Forelimb muscle (tissue), 1 donor: ENCODE measurements at regions not wholly inside any gene's neighbourhood (a gene's known extent, or its start where the extent isn't known, plus 50 kb on each side); places are given as distances from the start of the nearest gene placed in this dataset.

Experiments
- DNase-seq: peaks from one replicate; pipeline ENCODE4 v3.0.0-alpha.2; 2013; ENCODE audit warnings: low read depth

- no peak for DNase-seq
Observed at GRCh38 chr20:58069207-58069606, 159.2 kb downstream of the ANKRD60 start.

- DNase-seq, result no peak
Observed at GRCh38 chr20:58065508-58066361, 162.7 kb downstream of the ANKRD60 start.

GRCh38 chr20:58064411-58065010 lies 163.9 kb downstream of the ANKRD60 start:
- no peak for DNase-seq

GRCh38 chr20:58059260-58059544 lies 169.3 kb downstream of the ANKRD60 start:
- DNase-seq, result no peak

- no peak for DNase-seq
Observed at GRCh38 chr20:58058421-58059259, 169.8 kb downstream of the ANKRD60 start.

GRCh38 chr20:58056921-58057686 lies 171.3 kb downstream of the ANKRD60 start:
- DNase-seq, result no peak

- no peak for DNase-seq
Observed at GRCh38 chr20:58056021-58056591, 172.3 kb downstream of the ANKRD60 start.

GRCh38 chr20:58054780-58055373 lies 173.6 kb downstream of the ANKRD60 start:
- no peak for DNase-seq

- DNase-seq, result no peak
Observed at GRCh38 chr20:58054082-58054779, 174.2 kb downstream of the ANKRD60 start.

- DNase-seq, result no peak
Observed at GRCh38 chr20:58053391-58054055, 174.9 kb downstream of the ANKRD60 start.

- DNase-seq, result no peak
Observed at GRCh38 chr20:58051367-58051766, 177.1 kb downstream of the ANKRD60 start.

- no peak for DNase-seq
Observed at GRCh38 chr20:58048096-58048702, 180.3 kb downstream of the ANKRD60 start.

- no peak for DNase-seq
Observed at GRCh38 chr20:58046311-58046710, 182.1 kb downstream of the ANKRD60 start.

- no peak for DNase-seq
Observed at GRCh38 chr20:58045579-58045978, 182.9 kb downstream of the ANKRD60 start.

- DNase-seq, result no peak
Observed at GRCh38 chr20:58044931-58045555, 183.4 kb downstream of the ANKRD60 start.

GRCh38 chr20:58044286-58044685 lies 184.2 kb downstream of the ANKRD60 start:
- DNase-seq, result no peak

- no peak for DNase-seq
Observed at GRCh38 chr20:58043236-58044140, 185.0 kb downstream of the ANKRD60 start.

GRCh38 chr20:58042591-58042990 lies 185.9 kb downstream of the ANKRD60 start:
- no peak for DNase-seq
